Adrenal gland (tissue), 5 donors: ENCODE measurements at regions not wholly inside any gene's neighbourhood (a gene's known extent, or its start where the extent isn't known, plus 50 kb on each side); places are given as distances from the start of the nearest gene placed in this dataset.

Source experiments
- CTCF ChIP-seq, 6 experiments: fragments of 450-650 bp in 4 of 6; fragments of 200-600 bp in 2 of 6; sonication (generic) in 1 of 6; IDR thresholded peaks; 1 replicate in 5 of 6; 2 replicates in 1 of 6; pipeline versions ENCODE4 v1.5.1 to v1.8.0; 2016 to 2021; ENCODE audit warnings: antibody characterized with exemption in 6 of 6, mild to moderate bottlenecking in 2 of 6, moderate library complexity in 1 of 6
- POLR2A ChIP-seq, 2 donors: fragments of 450-650 bp; IDR thresholded peaks; one replicate each; pipeline ENCODE4 v1.6.1; 2017; ENCODE audit warnings: antibody characterized with exemption in 2 of 2, mild to moderate bottlenecking in 2 of 2, moderate library complexity in 1 of 2
- donor health status: DM: no; HTN: no; CAD: no.

DNA sequence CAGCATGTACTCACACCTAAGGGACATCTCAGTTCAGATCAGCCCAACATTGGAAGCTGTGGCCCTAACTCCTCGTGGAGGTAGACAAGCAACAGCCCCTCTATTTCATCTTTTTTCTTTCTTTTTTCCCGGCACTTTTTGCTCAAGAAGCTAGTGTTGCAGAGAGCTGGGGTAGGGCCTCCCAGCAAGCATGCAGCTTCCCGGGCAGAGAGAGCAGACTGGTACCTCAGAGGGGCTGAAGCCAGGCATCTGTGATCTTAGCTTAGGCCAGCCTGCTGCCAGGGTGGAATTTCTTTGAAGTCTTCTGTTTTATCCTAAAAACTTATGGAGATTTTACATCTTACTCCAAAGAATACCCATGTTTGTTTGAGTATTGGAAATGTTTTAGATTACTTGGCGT, 195.4 kb downstream of the C16orf95 start:
- TF ChIP-seq CTCF (IDR thresholded peaks at IDR 0.05), result no peak
- TF ChIP-seq POLR2A (IDR thresholded peaks at IDR 0.05), result no peak
